Right renal pelvis (tissue), 4 donors: ENCODE measurements at regions not wholly inside any gene's neighbourhood (a gene's known extent, or its start where the extent isn't known, plus 50 kb on each side); places are given as distances from the start of the nearest gene placed in this dataset.
"Not testable (repeated sequence)": the region's sequence is repeated elsewhere in the genome, so short reads cannot be mapped to it uniquely, and the experiment has no call there.

Experiments used
- DNase-seq, 4 donors: peaks; one replicate each; pipeline ENCODE4 v3.0.0-alpha.2; 2013; ENCODE audit warnings: low read depth in 4 of 4, low spot score in 3 of 4, missing footprints in 1 of 4

GRCh38 chr6:23663652-23664051 is 462.4 kb upstream of the NRSN1 start:
- no peak for DNase-seq

- DNase-seq = not testable (repeated sequence)
Observed at GRCh38 chr6:23665911-23666310, 460.1 kb upstream of the NRSN1 start.

- no peak for DNase-seq
Observed at GRCh38 chr6:23672737-23673136, 453.3 kb upstream of the NRSN1 start.

GRCh38 chr6:23678626-23679025 is 447.4 kb upstream of the NRSN1 start:
- no peak for DNase-seq

- DNase-seq = no peak
Observed at GRCh38 chr6:23681743-23682142, 444.3 kb upstream of the NRSN1 start.

DNA sequence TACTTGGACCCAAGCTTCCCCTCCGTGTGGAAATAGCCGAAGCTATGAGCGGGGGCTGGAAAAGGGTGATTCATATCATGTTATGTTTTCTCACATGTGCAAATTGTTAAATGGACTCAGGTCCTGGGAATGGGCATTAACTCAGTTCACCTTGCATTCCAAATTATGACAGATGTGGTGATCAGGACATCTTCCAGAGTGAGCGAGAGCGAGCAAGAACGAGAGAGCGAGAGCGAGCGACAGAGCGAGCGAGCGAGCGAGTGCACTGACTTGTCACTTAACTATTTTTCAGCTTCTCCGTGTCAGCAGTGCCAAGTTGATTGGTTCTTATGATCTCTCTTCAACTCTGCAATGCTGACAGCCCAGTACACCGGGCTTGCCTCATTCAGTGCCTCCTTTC is 437.4 kb upstream of the NRSN1 start:
- DNase-seq = no peak

DNA sequence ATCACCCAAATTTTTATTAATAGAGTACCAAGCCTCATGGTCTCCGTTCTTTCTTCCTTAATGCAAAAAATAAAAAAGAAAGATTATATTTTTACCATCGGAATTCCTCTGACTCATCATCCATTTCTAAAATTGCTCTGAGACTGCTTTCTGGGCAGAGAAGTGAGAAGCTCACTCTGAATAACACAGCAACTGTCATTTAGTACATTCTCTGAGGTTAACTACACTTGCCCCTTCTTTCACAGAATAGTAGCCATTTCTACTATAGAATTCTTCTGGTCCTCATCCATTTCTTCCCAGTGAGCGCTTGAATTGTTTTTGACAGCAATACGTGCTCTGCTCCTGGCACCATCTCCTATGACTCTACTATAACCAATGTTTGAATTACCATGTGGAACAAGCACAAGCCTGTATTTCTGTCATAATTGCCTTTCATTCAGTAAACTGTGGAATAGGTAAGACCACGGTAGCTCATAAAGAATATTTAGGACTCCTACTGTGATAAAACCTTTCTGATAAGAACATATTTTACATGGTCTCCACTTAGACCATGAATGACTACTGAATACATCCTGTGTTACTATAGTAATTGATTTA is 435.5 kb upstream of the NRSN1 start:
- no peak for DNase-seq

DNA sequence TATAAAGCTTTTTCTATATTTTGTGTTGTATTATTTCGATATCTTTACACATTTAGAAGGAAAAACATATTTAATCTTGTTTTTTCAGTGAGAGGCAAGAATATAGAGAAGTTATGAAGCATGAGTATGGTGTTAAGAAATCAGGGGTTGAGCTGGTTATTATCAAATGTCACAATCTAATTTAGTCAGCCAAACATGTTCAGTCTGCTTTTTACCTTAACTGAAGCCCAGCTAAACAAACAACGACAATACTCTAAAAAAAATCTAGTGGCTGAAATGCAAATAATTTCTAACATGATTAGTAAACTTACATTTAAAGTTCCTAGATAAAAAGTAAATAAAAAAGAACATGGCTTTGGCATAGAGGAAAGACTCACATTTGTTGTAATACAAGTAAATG is 433.8 kb upstream of the NRSN1 start:
- DNase-seq = no peak

GRCh38 chr6:23696992-23697391 is 429.0 kb upstream of the NRSN1 start:
- DNase-seq = peak in 2 of 4 donors; percentile 12 to 23

DNA sequence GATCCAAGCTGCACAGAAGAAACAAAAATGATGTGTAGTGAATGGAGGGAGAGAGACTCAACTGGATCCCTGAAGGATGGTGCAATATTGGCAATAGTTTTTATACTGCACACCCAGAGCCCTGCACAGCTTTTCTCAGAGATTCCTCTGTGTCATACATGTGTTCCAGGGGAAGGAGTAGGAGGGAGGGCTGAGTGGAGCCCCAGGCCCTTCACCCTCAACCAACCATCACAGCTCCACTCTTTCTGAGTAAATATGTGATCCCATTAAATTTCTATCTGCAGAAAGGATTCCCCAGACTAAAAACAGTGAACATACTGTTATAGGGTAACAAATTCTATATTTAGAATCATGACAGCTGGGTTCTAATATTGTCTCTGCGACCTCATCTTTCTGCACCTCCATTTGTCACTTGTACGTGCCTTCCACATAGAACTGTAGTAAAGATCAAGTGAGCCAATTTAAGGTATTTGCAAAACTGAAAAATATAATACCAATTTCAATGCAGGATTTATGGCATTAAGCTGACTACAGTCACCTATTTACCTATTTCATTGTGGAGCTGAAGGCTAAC is 421.4 kb upstream of the NRSN1 start:
- no peak for DNase-seq

DNA sequence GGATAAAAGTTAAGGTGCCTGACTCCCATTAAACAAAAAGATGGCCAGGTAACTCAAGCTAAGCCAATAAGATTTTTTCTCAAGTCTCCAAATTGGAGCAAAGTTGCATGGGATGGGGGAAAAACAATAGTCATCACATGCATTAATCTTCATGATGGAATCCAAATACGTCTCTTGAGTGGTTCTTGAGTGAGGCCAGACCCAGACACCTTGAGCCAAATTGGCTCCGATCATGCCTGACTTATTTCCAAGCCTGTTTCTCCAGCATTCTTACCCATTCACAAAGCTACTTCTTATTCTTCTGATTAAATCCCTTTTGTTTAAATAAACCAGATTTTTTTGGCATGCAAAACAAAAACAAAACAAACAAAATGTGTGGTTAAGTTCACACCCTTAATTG is 420.3 kb upstream of the NRSN1 start:
- DNase-seq = no peak

DNA sequence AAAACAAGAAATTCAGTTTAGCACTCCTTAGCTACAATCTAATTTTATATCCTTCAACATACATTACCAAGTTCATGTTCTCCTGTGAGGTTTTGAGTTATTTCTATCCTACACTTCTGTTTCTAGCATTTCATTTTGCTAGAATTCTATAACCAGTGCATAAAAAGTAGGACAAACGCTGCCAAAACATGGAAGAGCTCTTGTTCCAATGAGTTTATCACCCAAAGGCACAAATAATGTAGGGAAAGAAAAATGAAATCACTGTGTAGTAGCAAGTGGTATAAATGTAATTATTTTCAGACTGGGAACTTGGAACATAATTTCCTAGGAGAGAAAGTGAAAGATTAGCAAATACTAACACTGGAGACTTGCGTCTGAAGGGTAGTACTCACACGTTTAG is 413.3 kb upstream of the NRSN1 start:
- no peak for DNase-seq

GRCh38 chr6:23713211-23713610 is 412.8 kb upstream of the NRSN1 start:
- DNase-seq = no peak

DNA sequence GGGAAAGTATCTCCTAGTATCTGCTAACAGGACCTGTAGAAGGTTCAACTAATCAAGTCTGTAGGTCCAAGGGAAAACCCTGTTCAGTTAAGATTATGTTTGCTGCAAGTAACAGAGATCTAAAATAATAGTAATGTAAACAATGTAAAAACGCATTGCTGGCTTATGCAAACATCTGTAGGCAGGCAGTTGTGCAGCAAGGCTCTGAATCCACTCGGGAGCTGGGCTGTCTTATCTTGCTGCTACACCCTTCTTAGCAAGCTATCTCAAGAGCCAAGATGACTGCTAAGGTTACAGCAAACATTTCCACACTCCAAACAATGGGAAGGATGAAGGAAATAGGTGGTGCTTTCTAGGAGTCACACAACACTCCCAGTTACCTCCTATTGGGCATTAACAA is 397.3 kb upstream of the NRSN1 start:
- no peak for DNase-seq

- no peak for DNase-seq
Observed at GRCh38 chr6:23731609-23732008, 394.4 kb upstream of the NRSN1 start.

DNA sequence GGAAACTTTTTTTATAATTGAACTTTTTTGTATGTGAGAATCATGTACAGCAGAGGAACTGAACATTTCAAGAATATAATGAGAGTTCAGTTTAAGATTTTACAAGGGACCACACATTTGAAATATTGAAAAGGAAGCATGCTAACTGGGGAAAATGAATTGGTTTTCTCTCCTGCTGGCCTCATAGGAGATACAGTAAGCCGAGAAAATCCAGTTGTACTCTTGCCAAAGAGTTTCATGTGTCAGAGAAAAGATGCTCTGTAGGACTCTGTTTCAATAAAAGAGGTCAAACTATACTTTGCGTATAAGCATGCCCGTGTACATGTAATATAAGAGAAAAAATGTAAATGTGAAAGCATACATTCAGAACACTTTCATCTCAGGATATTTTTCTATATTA is 393.5 kb upstream of the NRSN1 start:
- DNase-seq = no peak

- DNase-seq = no peak
Observed at GRCh38 chr6:23735151-23735550, 390.9 kb upstream of the NRSN1 start.

DNA sequence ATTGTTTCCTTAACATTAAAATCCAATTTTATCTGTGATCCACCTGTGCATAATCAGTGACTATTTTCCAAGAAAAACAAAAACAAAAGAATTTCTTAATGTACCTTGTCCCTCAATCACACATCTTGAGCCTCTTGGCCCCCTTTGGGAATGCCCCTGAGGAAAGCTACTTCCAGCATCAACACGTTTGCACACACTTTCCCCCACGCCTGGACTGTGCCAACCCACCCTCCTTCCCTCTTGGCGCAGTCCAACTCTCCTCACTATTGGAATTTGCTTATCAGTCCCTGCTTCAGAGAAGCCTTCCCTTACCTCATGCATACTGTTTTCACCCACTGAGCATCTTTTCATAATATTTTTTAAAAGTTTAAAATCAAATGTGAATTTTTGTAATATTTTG is 389.4 kb upstream of the NRSN1 start:
- no peak for DNase-seq

GRCh38 chr6:23747239-23747638 is 378.8 kb upstream of the NRSN1 start:
- DNase-seq = no peak

DNA sequence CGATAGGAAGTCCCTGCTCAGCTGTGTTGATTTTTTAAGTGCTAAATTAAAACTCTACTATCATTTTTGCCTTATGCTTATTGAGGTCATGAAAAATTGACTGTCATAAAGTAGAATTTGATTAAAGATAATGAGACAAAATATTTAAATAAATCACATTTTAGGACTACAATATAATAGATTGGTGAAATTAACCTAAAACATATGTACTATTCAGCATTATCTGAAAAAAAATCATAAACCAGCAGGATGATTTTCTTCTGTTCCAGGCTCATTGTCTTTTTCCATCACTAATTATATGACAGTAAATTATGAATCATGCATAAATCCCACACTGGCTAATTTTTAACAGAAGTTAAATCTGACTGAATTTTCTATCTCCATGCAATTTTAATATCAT is 373.6 kb upstream of the NRSN1 start:
- no peak for DNase-seq

GRCh38 chr6:23754197-23754596 is 371.8 kb upstream of the NRSN1 start:
- DNase-seq = no peak

DNA sequence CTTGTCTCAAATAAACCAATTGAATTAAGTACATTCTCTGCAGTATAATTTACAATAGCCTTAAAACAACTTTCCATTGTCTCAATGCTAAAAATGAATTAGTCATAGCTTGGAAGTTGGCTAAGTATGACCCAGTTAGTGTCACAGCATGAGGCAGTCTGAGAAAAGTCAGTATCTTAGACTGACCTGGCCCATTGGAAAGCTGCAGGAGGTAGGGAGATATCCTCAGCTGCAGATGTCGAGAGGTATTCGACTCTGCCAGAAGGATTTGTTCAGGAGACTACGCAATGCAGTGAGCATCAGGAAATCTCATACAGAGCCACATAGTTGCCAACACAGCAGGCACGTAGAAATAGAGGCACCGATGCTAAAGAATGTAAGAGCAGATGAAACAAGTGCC is 350.9 kb upstream of the NRSN1 start:
- DNase-seq = no peak

- DNase-seq = no peak
Observed at GRCh38 chr6:23783901-23784300, 342.1 kb upstream of the NRSN1 start.
